Activated CD4-positive, alpha-beta T cell treated with anti-CD3 and anti-CD28 coated beads, Interleukin-2, amount 50 U/mL, for 1 hour (primary cell): ENCODE measurements at regions not wholly inside any gene's neighbourhood (a gene's known extent, or its start where the extent isn't known, plus 50 kb on each side); places are given as distances from the start of the nearest gene placed in this dataset.
"Not testable (repeated sequence)": the region's sequence is repeated elsewhere in the genome, so short reads cannot be mapped to it uniquely, and the experiment has no call there.

Experiments used
- DNase-seq: peaks from one replicate; pipeline ENCODE4 v3.0.0-alpha.2; 2020

DNA sequence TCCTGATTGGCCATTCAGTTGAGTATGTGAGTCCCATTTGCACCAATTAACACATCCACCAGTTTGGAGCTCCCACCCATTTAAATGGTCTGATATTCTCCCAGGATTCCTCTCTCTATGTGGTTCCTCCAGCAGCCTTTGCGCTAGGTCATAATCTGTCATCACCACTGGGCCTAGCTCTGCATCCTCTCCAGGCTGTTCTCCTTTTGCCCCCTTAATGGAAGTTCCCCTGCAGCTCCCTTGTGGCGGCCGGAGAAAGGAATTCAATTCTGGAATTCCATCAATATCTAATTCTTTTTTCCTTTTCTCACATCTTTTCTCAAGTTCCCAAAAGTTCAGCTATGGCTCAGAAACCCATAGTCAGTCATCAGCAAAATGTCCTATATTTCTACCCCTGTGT, 2184.4 kb upstream of the AGA start:
- DNase-seq, result no peak

DNA sequence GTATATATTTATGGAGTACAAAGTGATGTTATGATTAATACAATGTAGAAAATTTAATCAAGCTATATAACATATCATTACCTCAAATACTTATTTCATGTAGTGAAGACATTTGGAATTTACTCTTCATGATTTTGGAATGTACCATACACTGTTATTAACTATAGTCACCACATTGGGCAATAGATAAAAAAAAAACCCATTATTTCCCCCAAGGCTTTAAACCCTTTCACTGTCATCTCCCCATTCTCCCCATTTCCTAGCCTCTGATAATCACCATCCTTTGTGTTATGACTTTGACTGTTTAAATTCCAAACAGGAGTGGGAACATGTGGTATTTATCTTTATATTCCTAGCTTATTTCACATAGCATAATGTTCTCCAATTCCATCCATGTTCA, 2189.1 kb upstream of the AGA start:
- no peak for DNase-seq

DNA sequence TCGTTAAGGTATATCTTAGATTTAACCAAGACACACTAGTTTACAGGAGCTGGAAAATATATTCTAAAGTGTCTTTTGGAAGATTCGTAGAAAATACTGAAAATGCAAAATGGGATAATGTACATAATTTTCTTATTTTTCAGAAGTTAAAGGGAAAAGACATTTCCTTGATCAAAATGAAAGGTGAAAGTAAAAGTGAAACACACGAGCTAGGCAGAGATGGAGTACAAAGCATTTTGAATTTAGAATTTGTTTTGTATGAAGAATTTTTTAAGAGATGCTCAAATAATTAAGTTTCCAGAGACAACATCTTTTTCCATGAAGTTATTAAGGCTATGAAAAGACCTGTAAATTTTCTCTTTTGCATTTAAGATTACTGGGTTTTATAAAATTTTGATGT, 2192.6 kb upstream of the AGA start:
- no peak for DNase-seq

DNA sequence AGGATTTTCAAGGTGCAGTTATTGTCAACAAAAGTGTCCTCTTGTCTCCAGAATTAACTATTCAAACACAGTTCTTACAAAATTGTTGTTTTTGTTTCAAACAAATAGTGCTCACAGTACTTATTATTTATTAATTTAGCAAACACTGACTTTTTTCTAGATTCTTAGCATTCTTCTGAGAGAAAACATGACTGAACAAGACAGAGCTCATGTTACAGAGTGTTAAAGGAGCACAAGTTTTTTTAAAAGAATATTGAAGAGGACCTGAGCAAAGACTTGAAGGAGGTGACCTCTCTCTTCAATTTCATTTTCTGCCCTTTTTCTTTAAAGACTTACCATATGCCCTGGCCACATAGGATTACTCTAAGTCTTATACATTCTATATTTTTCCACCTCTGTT, 2220.3 kb upstream of the AGA start:
- no peak for DNase-seq

DNA sequence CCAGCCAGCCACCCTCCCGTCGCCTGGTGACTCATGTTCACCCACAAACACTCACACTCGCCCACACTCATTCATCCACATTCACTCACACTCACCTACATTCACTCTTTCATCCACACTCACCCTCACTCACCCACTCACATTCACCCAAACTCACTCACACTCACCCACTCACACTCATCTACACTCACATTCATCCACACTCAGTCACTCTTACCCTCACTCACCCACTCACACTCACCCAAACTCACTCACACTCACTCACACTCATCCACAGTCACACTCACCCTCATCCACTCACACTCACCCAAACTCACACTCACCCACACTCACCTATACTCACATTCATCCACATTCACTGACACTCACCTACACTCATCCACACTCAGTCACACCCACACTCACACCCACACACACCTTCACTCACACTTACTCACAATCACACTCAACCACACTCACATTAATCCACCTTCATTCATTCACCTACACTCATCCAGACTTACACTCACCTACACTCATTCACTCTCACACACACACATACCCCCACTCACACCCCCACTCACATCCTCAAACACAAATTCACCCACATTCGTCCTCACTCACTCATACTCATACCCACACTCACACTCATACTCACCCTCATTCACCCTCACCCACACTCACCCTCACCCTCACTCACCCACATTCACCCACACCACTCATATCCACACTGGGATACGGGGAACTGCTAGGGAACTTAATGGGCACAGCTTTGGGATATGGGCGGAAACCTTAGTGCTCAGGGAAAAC, 2221.6 kb upstream of the AGA start:
- DNase-seq, result no peak

DNA sequence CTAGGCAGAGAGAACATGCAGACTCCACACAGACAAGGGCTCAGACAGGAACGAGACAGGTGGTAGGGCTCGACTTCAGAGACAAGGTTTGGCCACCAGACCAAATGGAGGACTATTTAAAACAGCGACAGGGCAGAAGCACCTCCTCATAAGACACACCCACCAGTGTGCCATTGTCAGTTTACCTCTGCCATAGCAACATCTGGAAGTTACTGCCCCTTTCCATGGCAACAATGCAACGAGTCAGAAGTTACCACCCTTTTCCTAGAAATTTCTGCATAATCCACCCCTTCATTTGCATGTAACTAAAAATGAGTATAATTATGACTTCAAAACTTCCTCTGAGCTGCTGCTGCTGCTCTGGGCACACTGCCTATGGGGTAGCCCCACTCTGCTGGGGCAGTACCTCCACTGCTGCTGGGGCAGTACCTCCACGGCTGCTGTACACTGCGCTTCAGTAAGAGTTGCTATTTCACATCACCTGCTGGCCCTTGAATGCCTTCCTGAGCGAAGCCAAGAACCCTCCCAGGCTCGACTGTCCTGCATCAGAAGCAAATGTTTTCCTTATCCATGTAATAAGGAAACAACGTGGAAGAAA, 2222.3 kb upstream of the AGA start:
- no peak for DNase-seq

DNA sequence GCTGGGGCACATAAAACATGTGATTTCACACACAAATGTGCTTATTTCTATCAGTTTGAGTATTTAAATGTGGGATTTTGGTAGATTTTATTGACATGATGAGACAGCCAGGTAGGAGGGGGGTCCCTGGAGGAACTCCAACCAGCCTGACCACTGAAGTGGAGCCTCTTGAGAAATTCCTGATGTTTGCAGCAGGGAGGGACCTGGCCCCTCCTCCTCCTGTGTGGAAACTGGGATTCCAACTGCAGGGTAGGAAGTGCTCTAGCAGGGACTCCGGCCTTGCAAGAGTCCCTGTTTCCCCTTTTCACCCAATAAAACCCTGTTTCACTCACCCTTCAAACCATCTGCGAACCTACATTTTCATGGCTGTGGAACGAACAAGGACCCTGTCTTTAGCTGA, 2224.0 kb upstream of the AGA start:
- no peak for DNase-seq

DNA sequence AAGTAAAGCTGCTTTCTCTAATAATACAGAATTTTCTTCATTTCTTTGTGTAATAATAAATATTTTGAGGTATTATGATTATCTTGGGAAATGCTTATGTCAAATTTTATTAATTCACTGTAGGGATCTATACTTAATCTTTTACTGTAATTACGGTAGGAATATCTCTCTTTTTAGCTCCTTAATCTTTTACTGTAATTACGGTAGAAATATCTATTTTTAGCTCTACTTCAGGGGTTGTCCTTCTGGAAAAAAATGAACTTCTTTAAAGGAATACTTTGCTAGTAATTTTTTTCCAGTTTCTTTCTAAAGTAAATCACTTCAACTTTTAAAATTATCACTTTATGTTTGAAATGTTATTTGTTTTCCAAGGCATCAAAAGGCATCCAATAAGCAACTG, 2229.4 kb upstream of the AGA start:
- no peak for DNase-seq

DNA sequence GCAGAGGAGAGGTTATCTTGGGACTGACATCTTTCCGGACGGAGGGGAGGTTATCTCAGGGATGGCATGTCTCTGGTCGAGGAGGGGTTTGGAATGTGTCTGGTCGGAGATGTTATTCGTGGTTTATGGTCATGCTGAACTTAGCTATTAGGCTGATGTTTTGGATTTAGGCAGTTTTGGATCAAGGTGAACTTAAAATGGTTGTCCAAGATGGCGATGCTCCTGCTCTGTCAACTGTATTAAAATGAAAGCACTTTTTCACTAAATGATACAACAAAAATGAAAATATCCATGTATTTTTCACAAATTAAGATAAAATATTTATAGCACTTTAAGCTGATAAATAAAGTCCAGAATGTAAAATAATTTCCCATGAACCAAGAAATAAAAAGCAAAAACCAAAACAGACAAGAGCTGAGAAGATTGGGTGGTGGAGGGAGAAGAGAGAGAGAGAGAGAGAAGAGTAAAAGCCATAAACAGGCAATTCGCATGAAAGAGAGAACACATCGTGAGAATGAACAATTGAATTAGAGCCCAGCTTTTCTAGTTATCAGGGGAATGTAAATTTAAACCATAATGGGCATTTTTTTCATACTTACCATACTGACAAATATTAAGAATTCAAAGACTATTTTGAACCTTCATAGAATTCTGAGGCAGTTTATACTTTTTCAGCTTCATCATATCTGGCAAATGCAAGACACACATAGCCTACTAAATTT, 2236.0 kb upstream of the AGA start:
- no peak for DNase-seq

DNA sequence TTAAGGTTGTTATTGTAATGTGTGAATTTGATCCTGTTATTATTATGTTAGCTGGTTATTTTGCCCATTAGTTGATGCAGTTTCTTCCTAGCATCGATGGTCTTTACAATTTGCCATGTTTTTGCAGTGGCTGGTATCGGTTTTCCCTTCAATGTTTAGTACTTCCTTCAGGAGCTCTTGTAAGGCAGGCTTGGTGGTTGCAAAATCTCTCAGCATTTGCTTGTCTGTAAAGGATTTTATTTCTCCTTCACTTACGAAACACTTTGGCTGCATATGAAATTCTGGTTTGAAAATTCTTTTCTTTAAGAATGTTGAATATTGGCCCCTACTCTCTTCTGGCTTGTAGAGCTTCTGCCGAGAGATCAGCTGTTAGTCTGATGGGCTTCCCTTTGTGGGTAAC, 2241.4 kb upstream of the AGA start:
- not testable (repeated sequence) for DNase-seq

DNA sequence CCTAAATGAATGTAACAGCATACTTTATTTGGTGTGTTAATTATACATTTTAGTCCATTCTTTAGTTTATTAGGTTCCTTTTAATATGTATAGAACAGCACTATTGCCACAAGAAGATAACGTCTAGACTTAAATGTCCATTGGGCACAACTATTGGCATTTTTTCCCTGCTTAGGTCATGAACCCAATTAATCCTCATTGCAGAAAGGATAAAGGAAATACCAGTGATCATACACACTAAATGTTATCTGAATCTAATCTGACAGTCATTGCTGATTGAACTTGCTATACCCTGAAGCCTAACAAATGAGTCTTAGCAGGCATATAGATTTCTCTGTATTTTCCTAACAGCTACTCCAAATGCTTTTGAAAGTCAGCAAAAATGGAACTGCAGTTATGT, 2250.0 kb upstream of the AGA start:
- DNase-seq, result no peak

DNA sequence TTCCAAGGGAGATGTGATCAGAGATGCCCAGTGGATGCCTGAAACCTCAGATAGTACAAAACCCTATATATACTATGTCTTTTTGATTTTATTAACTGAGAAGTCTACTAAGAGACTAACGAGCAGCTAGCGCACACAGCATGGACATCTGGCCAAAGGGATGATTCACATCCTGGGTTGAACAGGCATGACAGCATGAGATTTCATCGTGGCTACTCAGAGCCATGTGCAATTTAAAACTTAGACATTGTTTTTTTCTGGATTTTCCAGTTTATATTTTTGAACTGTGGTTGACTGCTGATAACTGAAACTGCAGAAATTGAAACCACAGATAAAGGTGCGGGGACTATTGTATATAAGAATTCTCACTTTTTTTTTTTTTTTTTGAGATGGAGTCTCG, 2252.9 kb upstream of the AGA start:
- no peak for DNase-seq

DNA sequence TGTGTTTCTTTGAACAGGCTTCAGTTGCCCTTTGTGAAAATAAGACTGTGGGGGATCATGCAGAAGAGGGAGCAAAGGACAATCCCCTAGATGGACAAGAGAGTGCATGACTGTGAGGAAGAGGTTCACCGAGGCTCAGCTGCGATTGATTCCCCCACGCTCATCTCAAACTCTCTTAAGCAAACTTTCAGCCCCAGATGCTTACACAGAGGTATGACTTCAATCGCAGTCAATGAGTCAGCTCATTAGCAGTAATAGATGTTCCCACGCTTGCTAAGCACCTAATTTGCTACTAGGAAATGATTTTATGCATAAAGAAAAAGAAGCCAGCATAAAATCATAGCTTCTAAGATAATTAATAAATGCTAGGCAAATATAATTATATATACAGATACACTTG, 2256.1 kb upstream of the AGA start:
- no peak for DNase-seq

DNA sequence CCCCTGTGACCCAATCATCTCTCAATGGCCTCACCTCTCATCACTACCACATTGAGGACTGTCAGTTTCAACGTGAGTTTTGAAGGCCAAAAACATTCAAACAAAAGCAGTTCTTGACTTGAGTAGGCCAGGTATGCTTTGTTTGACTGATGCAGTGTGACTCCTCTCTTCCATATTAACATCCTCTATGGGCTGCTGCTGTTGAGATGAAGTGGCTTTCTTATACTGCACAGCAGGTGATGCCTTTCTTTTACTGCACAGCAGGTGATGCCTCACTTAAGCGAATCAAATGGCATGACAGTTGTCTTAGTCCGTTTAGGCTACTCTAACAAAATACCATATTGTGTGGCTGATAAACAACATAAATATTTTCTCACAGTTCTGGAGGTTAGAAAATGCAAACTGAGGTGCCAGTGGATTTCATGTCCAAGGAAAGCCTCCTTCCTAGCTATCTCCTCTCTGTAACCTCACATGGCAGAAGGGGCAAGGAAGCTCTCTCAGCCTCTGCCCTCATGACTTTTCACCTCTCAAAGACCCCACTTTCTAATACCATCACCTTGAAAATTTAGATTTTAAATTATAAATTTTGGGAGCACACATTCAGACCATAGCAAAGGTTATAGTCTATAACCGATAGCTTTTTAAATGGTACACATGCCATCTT, 2267.9 kb upstream of the AGA start:
- DNase-seq, result no peak

DNA sequence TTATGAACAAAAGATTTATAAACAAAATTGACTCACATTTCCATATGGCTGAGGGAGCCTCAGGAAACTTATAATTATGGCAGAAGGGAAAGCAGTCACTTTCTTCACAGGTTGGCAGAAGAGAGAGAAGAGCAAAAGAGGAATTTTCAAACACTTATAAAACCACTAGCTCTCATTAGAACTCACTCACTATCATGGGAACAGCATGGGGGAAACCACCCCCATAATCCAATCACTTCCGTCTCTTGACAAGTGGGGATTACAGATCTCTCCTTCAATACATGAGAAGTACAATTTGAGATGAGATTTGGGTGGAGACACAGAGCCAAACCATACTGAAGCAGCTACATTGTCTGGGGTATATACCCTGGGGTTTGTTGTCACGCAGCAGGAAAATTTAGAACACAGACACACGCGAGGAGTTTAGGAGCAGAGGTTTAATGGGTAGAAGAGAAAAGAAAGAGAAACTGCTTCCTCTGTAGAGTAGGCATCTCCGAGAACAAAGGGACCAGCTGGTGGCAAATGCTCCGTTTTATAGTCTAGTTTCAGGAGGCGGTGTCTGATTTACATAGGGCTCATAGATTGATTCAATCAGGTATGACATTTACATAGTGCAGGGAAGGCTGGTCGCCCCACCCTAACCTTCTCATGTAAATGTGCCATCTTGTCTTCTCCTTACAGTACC, 2277.7 kb upstream of the AGA start:
- no peak for DNase-seq

DNA sequence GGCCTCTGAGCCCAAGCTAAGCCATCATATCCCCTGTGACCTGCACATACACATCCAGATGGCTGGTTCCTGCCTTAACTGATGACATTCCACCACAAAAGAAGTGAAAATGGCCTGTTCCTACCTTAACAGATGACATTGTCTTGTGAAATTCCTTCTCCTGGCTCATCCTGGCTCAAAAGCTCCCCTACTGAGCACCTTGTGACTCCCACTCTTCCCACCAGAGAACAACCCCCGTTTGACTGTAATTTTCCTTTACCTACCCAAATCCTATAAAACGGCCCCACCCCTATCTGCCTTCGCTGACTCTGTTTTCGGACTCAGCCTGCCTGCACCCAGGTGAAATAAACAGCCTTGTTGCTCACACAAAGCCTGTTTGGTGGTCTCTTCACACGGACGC, 2284.3 kb upstream of the AGA start:
- not testable (repeated sequence) for DNase-seq

DNA sequence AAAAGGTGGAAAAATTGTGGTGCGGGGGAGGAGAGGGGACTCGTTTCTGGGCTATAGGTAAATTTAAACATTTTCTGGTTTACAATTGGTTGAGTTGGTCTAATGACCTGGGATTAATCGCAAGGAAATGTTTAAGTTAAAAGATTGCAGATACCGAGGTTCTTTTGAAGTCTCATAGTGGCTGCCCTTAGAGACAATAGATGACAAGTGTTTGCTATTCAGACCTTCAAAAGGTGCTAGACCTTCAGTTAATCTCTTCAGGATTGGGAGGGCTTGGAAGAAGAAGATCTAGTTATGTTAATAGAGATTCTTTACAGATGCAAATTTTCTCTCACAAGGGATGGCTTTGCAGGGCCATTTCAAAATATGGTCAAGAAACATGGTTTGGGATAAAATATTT, 2286.1 kb upstream of the AGA start:
- no peak for DNase-seq

DNA sequence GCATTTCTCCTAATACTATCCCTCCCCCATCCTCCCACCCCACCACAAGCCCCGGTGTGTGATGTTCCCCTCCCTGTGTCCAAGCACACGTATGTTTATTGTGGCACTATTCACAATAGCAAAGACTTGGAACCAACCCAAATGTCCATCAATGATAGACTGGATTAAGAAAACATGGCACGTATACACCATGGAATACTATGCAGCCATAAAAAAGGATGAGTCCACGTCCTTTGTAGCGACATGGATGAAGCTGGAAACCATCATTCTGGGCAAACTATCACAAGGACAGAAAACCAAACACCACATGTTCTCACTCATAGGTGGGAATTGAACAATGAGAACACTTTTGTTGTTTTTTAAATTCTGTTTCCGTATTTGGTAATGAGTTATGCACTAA, 2294.6 kb upstream of the AGA start:
- not testable (repeated sequence) for DNase-seq

DNA sequence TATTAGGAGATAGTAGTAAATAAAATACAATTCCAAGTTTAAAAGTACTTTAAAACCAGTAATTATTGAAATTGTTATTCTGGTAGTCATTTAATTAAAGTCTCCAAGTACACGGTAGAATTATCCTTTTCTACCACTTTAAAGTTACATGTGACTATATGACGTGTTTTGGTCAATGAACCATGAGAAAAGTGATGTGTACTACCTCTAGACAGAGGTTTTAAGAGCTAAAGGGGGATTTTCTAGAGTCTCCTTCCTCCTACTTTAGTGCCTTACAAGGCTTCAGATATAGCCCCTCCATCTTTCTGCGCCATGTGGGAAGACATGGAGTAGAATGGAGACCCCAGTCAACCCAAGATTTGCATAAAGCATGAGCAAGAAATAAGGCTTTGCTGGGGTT, 2296.6 kb upstream of the AGA start:
- DNase-seq, result no peak

DNA sequence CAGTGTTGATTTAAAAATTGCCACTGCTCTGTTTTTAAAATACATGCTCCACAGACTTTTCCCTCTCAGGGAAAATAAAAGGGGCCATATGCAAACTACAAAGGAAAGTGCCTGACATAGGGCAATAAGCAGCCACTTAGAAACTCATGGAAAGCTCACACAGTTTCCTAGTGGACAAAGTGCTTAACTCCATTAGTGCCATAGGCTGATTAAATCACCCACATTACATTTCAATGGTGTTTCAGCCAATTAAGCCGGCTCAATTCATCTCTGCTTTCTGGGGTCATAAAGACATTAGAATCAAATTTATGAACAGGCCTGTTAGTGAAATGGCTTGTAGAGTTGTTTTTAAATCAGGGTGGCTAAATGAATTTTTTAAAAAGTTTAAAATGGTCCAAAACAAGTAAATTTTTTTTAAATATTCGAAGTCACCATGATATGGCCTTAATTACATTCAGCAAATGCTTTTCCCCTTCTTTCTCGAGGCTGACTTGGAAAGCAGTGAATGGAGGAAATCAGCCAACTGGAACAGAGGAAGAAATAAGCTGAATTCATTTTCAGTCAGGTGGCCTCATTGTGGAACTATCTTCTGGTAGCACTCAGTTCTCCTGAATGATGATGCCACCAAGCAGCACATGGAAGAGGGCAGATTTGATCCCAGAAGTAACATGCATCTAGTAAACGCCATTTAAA, 2305.1 kb upstream of the AGA start:
- DNase-seq, result no peak

DNA sequence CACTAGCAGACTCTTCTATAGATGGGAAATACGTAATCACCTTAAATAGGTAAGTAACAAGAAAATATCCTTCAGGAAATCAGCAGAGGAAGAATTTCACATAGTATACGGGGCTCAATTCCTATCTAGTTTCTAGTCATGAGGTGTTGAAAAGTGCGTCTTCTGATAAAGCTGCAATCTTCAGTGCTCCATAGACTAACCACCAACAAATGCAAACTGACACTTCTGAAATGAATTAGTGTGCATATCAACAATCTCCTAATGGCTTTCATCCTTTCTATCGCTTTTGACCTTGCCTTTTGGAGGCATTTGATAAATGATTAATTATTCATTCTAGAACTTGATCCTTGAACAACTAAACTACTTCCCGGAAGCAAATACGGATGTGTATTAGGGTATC, 2306.6 kb upstream of the AGA start:
- no peak for DNase-seq

DNA sequence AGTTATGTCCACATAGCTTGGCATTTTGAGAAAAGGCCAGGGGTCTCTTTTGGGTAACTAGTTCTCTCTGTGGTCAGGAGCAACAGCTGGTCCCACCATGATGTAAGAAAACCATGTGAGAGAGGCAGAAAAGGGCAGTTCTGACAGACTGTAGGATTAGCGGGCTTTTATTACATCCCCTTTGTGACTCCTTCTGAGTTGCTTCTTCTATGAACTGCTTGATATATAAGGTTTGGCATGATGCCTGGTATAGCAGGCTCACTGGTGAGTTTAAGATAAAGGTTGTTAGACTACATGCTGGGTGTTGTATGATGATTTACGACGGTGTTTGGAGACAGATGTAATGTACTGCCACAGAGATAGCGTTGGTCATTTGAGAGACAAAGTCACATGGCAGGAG, 2308.1 kb upstream of the AGA start:
- no peak for DNase-seq

DNA sequence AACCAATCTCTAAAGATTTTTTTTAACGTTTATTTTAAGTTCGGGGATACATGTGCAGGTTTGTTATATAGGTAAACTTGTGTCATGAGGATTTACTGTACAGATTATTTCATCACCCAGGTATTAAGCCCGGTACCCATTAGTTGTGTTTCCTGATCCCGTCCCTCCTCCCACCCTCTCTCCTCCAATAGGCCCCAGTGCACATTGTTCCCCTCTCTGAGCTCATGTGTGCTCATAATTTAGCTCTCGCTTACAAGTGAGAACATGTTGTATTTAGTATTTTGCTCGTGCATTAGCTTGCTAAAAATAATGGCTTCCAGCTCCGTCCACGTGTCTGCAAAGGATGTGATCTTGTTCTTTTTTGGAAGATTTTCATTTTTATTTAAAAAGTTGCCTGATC, 2309.4 kb upstream of the AGA start:
- no peak for DNase-seq
